Upper lobe of left lung (tissue), 4 donors: ENCODE measurements at regions not wholly inside any gene's neighbourhood (a gene's known extent, or its start where the extent isn't known, plus 50 kb on each side); places are given as distances from the start of the nearest gene placed in this dataset.

ENCODE experiments used
- POLR2A ChIP-seq, 4 donors: fragments of 450-650 bp; IDR thresholded peaks; one replicate each; pipeline ENCODE4 v1.5.1; 2016 to 2017; ENCODE audit warnings: antibody characterized with exemption in 4 of 4, mild to moderate bottlenecking in 2 of 4
- TF ChIP-seq, protein P1 (sequence below), 6 experiments: fragments of 450-650 bp in 4 of 6; fragments of 200-600 bp in 2 of 6; sonication (generic) in 2 of 6; IDR thresholded peaks; one replicate each; pipeline ENCODE4 v1.5.1; 2016 to 2019; ENCODE audit warnings: antibody characterized with exemption in 6 of 6

DNA sequence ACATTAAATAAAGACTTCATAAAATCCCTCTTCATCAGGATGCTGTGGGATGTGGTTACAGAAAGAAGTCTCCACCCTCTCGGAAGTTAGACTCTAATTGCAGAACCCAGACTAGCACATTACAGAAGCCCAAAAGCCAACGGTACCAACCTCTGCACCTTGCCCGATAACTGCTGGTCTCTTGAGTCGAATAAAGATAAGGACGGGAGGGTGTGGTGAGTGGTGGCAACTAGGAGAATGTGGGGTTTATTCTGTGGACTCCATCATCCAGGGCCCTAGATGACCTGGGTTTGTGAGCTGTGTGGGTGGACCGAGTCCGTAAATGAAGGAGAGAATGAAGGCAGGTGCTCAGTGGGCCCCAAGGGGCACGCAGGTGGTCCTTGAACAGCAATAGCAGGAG lies 462.8 kb upstream of the ID2 start:
- no peak for TF ChIP-seq POLR2A (IDR thresholded peaks at IDR 0.05)
- TF ChIP-seq, protein P1, sequence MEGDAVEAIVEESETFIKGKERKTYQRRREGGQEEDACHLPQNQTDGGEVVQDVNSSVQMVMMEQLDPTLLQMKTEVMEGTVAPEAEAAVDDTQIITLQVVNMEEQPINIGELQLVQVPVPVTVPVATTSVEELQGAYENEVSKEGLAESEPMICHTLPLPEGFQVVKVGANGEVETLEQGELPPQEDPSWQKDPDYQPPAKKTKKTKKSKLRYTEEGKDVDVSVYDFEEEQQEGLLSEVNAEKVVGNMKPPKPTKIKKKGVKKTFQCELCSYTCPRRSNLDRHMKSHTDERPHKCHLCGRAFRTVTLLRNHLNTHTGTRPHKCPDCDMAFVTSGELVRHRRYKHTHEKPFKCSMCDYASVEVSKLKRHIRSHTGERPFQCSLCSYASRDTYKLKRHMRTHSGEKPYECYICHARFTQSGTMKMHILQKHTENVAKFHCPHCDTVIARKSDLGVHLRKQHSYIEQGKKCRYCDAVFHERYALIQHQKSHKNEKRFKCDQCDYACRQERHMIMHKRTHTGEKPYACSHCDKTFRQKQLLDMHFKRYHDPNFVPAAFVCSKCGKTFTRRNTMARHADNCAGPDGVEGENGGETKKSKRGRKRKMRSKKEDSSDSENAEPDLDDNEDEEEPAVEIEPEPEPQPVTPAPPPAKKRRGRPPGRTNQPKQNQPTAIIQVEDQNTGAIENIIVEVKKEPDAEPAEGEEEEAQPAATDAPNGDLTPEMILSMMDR (IDR thresholded peaks at IDR 0.05) = no peak
